HFFc6 (cell line): ENCODE measurements at regions not wholly inside any gene's neighbourhood (a gene's known extent, or its start where the extent isn't known, plus 50 kb on each side); places are given as distances from the start of the nearest gene placed in this dataset.

Experiments used
- DNase-seq: peaks from one replicate; pipeline ENCODE4 v3.0.0-alpha.2; 2018
- H3K27ac Mint-ChIP-seq: 2 replicates; pipeline ENCODE4 v1.8.0; 2020; ENCODE audit warnings: mild to moderate bottlenecking, mixed read lengths
- H3K27me3 Mint-ChIP-seq: 2 replicates; pipeline ENCODE4 v1.8.0; 2021; ENCODE audit warnings: mild to moderate bottlenecking, moderate library complexity, mixed read lengths; ENCODE audit not compliant: insufficient read depth
- H3K36me3 Mint-ChIP-seq: 2 replicates; pipeline ENCODE4 v1.8.0; 2021; ENCODE audit warnings: low read depth, mixed read lengths
- H3K4me1 Mint-ChIP-seq: 2 replicates; pipeline ENCODE4 v1.8.0; 2020; ENCODE audit warnings: low read depth, mixed read lengths
- H3K4me3 Mint-ChIP-seq: 2 replicates; pipeline ENCODE4 v1.8.0; 2020; ENCODE audit warnings: mild to moderate bottlenecking, moderate library complexity, mixed read lengths
- H3K9me3 Mint-ChIP-seq: 2 replicates; pipeline ENCODE4 v1.8.0; 2020; ENCODE audit warnings: mild to moderate bottlenecking, mixed read lengths
- TF ChIP-seq, protein P1 (sequence below): fragments of 200-600 bp; sonication (generic); IDR thresholded peaks from 2 replicates; pipeline ENCODE4 v1.5.0; 2021; ENCODE audit warnings: antibody characterized with exemption, mild to moderate bottlenecking

DNA sequence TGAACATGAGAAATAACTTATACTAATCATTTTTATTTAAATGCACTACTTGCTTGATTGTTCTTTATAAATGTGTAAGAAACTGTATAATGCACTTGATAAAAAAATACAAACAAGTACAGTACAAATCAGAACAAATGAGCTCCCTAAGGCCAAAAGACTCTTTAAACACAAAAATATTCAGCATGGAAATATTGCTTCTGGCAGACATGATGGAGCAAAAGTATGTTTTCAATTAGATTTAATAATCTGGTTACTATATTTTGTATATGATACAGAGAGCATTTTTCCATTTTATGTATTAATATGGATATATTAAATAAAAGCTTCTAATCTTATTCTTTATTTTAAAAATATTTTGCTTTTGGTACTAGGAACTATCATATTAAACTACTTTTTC lies 800.2 kb upstream of the LRFN5 start:
- Mint-ChIP-seq H3K9me3 (peaks cover 22% of the 10 kb centered on the region), H3K27me3 (no peaks in the 10 kb centered on the region), H3K36me3 (no peaks in the 10 kb centered on the region), H3K4me3 (no peak overlapping the region), H3K27ac (no peak overlapping the region), H3K4me1 (no peaks in the 10 kb centered on the region)
- TF ChIP-seq, protein P1, sequence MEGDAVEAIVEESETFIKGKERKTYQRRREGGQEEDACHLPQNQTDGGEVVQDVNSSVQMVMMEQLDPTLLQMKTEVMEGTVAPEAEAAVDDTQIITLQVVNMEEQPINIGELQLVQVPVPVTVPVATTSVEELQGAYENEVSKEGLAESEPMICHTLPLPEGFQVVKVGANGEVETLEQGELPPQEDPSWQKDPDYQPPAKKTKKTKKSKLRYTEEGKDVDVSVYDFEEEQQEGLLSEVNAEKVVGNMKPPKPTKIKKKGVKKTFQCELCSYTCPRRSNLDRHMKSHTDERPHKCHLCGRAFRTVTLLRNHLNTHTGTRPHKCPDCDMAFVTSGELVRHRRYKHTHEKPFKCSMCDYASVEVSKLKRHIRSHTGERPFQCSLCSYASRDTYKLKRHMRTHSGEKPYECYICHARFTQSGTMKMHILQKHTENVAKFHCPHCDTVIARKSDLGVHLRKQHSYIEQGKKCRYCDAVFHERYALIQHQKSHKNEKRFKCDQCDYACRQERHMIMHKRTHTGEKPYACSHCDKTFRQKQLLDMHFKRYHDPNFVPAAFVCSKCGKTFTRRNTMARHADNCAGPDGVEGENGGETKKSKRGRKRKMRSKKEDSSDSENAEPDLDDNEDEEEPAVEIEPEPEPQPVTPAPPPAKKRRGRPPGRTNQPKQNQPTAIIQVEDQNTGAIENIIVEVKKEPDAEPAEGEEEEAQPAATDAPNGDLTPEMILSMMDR = no peak
- DNase-seq = no peak

DNA sequence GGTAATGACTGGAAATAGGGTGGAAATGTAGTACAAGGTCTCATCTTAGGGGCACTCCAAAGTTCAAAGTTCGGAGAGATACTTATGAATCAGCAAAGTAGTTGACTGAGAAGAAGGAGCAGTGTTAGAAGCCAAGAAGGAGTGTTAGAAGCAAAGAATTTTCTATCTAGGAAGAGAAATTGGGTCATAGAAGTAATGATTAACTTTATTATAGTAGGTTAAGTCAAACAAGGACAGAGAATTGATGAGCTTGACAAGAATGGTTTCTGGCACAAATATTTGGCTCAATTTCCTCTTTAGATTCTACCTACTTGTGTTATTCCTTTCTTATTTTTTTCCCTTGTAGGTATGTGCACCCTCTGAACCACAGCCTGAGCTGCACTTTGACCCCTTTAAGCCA lies 810.5 kb upstream of the LRFN5 start:
- TF ChIP-seq, protein P1 = no peak
- Mint-ChIP-seq H3K4me3 (no peak overlapping the region), H3K9me3 (peaks cover 59% of the 10 kb centered on the region)

DNA sequence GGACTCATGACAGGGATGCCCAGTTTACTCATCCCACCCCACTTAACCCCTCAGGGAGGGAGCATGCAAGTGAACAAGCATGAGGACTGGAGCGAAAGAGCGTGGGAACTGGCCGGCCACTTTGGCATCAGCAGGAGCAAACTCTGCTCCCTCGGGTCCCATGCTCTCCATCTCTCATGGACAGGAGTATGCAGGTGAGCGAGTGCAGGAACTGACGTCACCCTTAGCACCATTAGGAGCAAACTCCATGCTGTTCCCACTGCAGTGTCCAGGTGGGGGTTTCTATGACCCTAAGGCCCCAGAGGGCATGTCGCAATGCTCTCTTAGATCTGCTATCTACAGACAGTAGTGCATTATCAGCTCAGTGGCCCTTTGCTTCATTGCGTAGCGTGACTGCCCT lies 821.8 kb upstream of the LRFN5 start:
- peaks cover 1% of the 10 kb centered on the region; the same call in 1 of the 2 replicates for H3K27me3 Mint-ChIP-seq
- no peak overlapping the region for H3K27ac Mint-ChIP-seq
- no peaks in the 10 kb centered on the region; the same call in 1 of the 2 replicates for H3K36me3 Mint-ChIP-seq
- no peaks in the 10 kb centered on the region for H3K4me1 Mint-ChIP-seq
- no peak for DNase-seq
- TF ChIP-seq, protein P1 = no peak
- peaks cover 35% of the 10 kb centered on the region for H3K9me3 Mint-ChIP-seq
- H3K4me3 Mint-ChIP-seq = no peak overlapping the region

More for the DNA sequence above, 810.5 kb upstream of the LRFN5 start:
- Mint-ChIP-seq H3K27me3 (no peaks in the 10 kb centered on the region), H3K27ac (no peak overlapping the region), H3K4me1 (no peaks in the 10 kb centered on the region), H3K36me3 (no peaks in the 10 kb centered on the region)
- DNase-seq = no peak

DNA sequence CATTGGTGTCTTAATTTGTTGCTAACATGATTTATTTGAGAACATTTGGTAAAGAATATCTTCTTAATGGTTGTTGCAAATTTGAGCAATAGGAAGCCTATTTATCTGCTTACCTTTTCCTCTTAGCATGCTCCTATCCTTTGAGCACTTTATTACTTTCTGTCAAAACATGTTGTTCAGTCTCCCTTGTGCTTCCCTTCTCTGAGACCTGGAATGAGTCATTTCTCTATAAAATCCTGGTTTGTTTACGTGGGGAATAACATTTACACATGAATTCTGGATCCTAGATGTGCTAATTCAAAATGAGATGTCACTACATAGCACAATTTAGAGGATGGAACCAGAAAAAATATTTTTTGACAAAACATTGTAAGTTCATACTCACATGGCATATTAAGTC lies 844.0 kb upstream of the LRFN5 start:
- DNase-seq = no peak
- Mint-ChIP-seq H3K4me1 (no peaks in the 10 kb centered on the region), H3K36me3 (no peaks in the 10 kb centered on the region), H3K27me3 (no peaks in the 10 kb centered on the region), H3K4me3 (no peak overlapping the region), H3K27ac (no peak overlapping the region), H3K9me3 (peaks cover 47% of the 10 kb centered on the region)
- TF ChIP-seq, protein P1 = no peak

DNA sequence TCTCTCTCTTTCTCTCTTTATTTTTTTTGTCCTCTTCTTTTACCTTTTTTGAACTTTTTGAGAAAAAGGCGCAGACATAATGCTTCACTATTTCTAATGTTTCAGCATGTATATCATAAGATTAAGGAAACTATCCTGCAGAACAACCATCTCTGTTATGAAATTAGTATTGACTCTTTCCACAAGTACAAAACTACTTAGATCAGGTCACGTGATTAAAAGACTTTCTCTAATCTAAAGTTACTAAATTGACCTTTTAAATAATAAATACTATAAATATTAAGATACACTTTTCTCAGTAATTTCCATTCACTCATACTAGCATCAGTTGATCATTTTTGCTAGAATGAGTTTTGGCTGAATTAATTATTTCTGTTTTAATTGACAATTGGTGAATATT lies 844.5 kb upstream of the LRFN5 start:
- Mint-ChIP-seq H3K27me3 (no peaks in the 10 kb centered on the region), H3K36me3 (no peaks in the 10 kb centered on the region), H3K27ac (no peak overlapping the region), H3K4me1 (no peaks in the 10 kb centered on the region), H3K4me3 (no peak overlapping the region), H3K9me3 (peaks cover 51% of the 10 kb centered on the region)
- TF ChIP-seq, protein P1 = no peak
- DNase-seq = no peak

DNA sequence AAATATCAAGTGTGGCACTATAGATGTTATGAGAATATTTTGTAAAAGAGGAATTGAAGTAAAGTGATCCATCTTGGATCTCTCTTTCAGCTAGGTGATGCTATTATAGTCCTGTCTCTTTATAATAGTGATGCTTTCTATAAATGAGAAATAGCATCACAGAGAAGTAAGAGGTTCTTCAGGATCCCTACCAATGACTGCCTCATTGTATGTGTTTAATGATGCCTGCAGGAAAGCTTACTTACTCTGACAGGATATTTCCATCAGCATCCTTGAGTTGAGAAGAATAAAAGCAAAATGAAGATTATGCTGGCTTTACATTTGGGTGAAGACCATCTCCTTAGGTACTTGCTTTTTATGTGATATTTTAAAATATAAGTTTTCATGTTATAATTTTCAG lies 846.0 kb upstream of the LRFN5 start:
- Mint-ChIP-seq H3K4me3 (no peak overlapping the region), H3K27ac (no peak overlapping the region), H3K27me3 (no peaks in the 10 kb centered on the region), H3K9me3 (peaks cover 54% of the 10 kb centered on the region), H3K4me1 (no peaks in the 10 kb centered on the region), H3K36me3 (peaks cover 5% of the 10 kb centered on the region; the same call in 1 of the 2 replicates)
- TF ChIP-seq, protein P1 = no peak
- DNase-seq = no peak
